ENCODE measurements at regions not wholly inside any gene's neighbourhood (a gene's known extent, or its start where the extent isn't known, plus 50 kb on each side); places are given as distances from the start of the nearest gene placed in this dataset.

GRCh38 chr3:494190-494589 is 297.6 kb downstream of the CHL1 start:
- Mint-ChIP-seq H3K4me3 (ENCODE audit: unreplicated experiment) (no peak overlapping the region), H3K27me3 (ENCODE audit: unreplicated experiment) (peaks cover 2% of the 10 kb centered on the region), H3K4me1 (ENCODE audit: unreplicated experiment) (no peaks in the 10 kb centered on the region), H3K27ac (ENCODE audit: unreplicated experiment) (no peak overlapping the region), H3K9me3 (ENCODE audit: unreplicated experiment) (peaks cover 12% of the 10 kb centered on the region), H3K36me3 (ENCODE audit: low read depth, unreplicated experiment) (no peaks in the 10 kb centered on the region)
- DNase-seq (ENCODE audit: low spot score), result no peak
- TF ChIP-seq CTCF (IDR thresholded peaks at IDR 0.05; ENCODE audit: unreplicated experiment), result no peak

GRCh38 chr3:498487-498886 is 301.9 kb downstream of the CHL1 start:
- Mint-ChIP-seq H3K27me3 (ENCODE audit: unreplicated experiment) (peaks cover 2% of the 10 kb centered on the region), H3K9me3 (ENCODE audit: unreplicated experiment) (peaks cover 17% of the 10 kb centered on the region), H3K36me3 (ENCODE audit: low read depth, unreplicated experiment) (no peaks in the 10 kb centered on the region), H3K27ac (ENCODE audit: unreplicated experiment) (no peak overlapping the region), H3K4me1 (ENCODE audit: unreplicated experiment) (no peaks in the 10 kb centered on the region), H3K4me3 (ENCODE audit: unreplicated experiment) (no peak overlapping the region)
- no peak for DNase-seq (ENCODE audit: low spot score)
- no peak for TF ChIP-seq CTCF (IDR thresholded peaks at IDR 0.05; ENCODE audit: unreplicated experiment)

- Mint-ChIP-seq H3K4me3 (ENCODE audit: unreplicated experiment) (no peak overlapping the region), H3K27ac (ENCODE audit: unreplicated experiment) (no peak overlapping the region), H3K9me3 (ENCODE audit: unreplicated experiment) (peaks cover 14% of the 10 kb centered on the region), H3K27me3 (ENCODE audit: unreplicated experiment) (peaks cover 2% of the 10 kb centered on the region), H3K36me3 (ENCODE audit: low read depth, unreplicated experiment) (no peaks in the 10 kb centered on the region), H3K4me1 (ENCODE audit: unreplicated experiment) (no peaks in the 10 kb centered on the region)
- DNase-seq (ENCODE audit: low spot score), result no peak
- no peak for TF ChIP-seq CTCF (IDR thresholded peaks at IDR 0.05; ENCODE audit: unreplicated experiment)
Observed at GRCh38 chr3:499001-499761, 302.6 kb downstream of the CHL1 start.

GRCh38 chr3:502486-502885 is 305.9 kb downstream of the CHL1 start:
- Mint-ChIP-seq H3K4me1 (ENCODE audit: unreplicated experiment) (no peaks in the 10 kb centered on the region), H3K9me3 (ENCODE audit: unreplicated experiment) (peaks cover 13% of the 10 kb centered on the region), H3K36me3 (ENCODE audit: low read depth, unreplicated experiment) (no peaks in the 10 kb centered on the region), H3K4me3 (ENCODE audit: unreplicated experiment) (no peak overlapping the region), H3K27ac (ENCODE audit: unreplicated experiment) (no peak overlapping the region), H3K27me3 (ENCODE audit: unreplicated experiment) (peaks cover 2% of the 10 kb centered on the region)
- no peak for DNase-seq (ENCODE audit: low spot score)
- no peak for TF ChIP-seq CTCF (IDR thresholded peaks at IDR 0.05; ENCODE audit: unreplicated experiment)

- no peak for DNase-seq (ENCODE audit: low spot score)
- Mint-ChIP-seq H3K9me3 (ENCODE audit: unreplicated experiment) (peaks cover 24% of the 10 kb centered on the region), H3K27me3 (ENCODE audit: unreplicated experiment) (peaks cover 2% of the 10 kb centered on the region)
Observed at GRCh38 chr3:513301-513700, 316.7 kb downstream of the CHL1 start.

More at GRCh38 chr3:513301-513700, 316.7 kb downstream of the CHL1 start:
- Mint-ChIP-seq H3K4me1 (ENCODE audit: unreplicated experiment) (no peaks in the 10 kb centered on the region), H3K4me3 (ENCODE audit: unreplicated experiment) (no peak overlapping the region), H3K27ac (ENCODE audit: unreplicated experiment) (no peak overlapping the region), H3K36me3 (ENCODE audit: low read depth, unreplicated experiment) (no peaks in the 10 kb centered on the region)
- no peak for TF ChIP-seq CTCF (IDR thresholded peaks at IDR 0.05; ENCODE audit: unreplicated experiment)

Data from endothelial cell (in vitro differentiated cells).